ENCODE measurements at regions not wholly inside any gene's neighbourhood (a gene's known extent, or its start where the extent isn't known, plus 50 kb on each side); places are given as distances from the start of the nearest gene placed in this dataset.
"Not testable (repeated sequence)": the region's sequence is repeated elsewhere in the genome, so short reads cannot be mapped to it uniquely, and the experiment has no call there.

- Histone ChIP-seq H3K27ac (ENCODE audit: low read depth, low read length) (no peak overlapping the region), H3K4me1 (ENCODE audit: control insufficient read depth in 3 of 3, insufficient read depth in 3 of 3, low read length in 3 of 3) (no peaks in the 10 kb centered on the region), H3K9ac (ENCODE audit: low read depth in 1 of 3, low read length in 3 of 3) (no peak overlapping the region), H3K9me3 (ENCODE audit: control insufficient read depth in 3 of 3, low read length in 3 of 3) (no peaks in the 10 kb centered on the region), H3K27me3 (ENCODE audit: control insufficient read depth in 3 of 3, insufficient read depth in 3 of 3, low read length in 3 of 3) (no peaks in the 10 kb centered on the region), H3K4me3 (ENCODE audit: low read length in 3 of 3) (no peak overlapping the region), H3K36me3 (ENCODE audit: control insufficient read depth in 3 of 3, insufficient read depth in 3 of 3, low read length in 3 of 3) (no peaks in the 10 kb centered on the region)
These were observed 210.7 kb downstream of the RASSF9 start for GRCh38 chr12:85625467-85625866.

GRCh38 chr12:85626001-85626783 lies 210.0 kb downstream of the RASSF9 start:
- no peak overlapping the region for H3K27ac ChIP-seq (ENCODE audit: low read depth, low read length)
- H3K27me3 ChIP-seq (ENCODE audit: control insufficient read depth in 3 of 3, insufficient read depth in 3 of 3, low read length in 3 of 3) = no peaks in the 10 kb centered on the region
- H3K9ac ChIP-seq (ENCODE audit: low read depth in 1 of 3, low read length in 3 of 3) = no peak overlapping the region
- no peaks in the 10 kb centered on the region for H3K36me3 ChIP-seq (ENCODE audit: control insufficient read depth in 3 of 3, insufficient read depth in 3 of 3, low read length in 3 of 3)
- no peaks in the 10 kb centered on the region for H3K9me3 ChIP-seq (ENCODE audit: control insufficient read depth in 3 of 3, low read length in 3 of 3)
- no peaks in the 10 kb centered on the region for H3K4me1 ChIP-seq (ENCODE audit: control insufficient read depth in 3 of 3, insufficient read depth in 3 of 3, low read length in 3 of 3)
- no peak overlapping the region for H3K4me3 ChIP-seq (ENCODE audit: low read length in 3 of 3)

GRCh38 chr12:85626784-85627171 lies 209.4 kb downstream of the RASSF9 start:
- Histone ChIP-seq H3K4me3 (ENCODE audit: low read length in 3 of 3) (no peak overlapping the region), H3K27me3 (ENCODE audit: control insufficient read depth in 3 of 3, insufficient read depth in 3 of 3, low read length in 3 of 3) (no peaks in the 10 kb centered on the region), H3K9ac (ENCODE audit: low read depth in 1 of 3, low read length in 3 of 3) (no peak overlapping the region), H3K36me3 (ENCODE audit: control insufficient read depth in 3 of 3, insufficient read depth in 3 of 3, low read length in 3 of 3) (no peaks in the 10 kb centered on the region), H3K27ac (ENCODE audit: low read depth, low read length) (no peak overlapping the region), H3K9me3 (ENCODE audit: control insufficient read depth in 3 of 3, low read length in 3 of 3) (no peaks in the 10 kb centered on the region), H3K4me1 (ENCODE audit: control insufficient read depth in 3 of 3, insufficient read depth in 3 of 3, low read length in 3 of 3) (no peaks in the 10 kb centered on the region)

GRCh38 chr12:85627584-85627983 lies 208.6 kb downstream of the RASSF9 start:
- no peak overlapping the region for H3K9ac ChIP-seq (ENCODE audit: low read depth in 1 of 3, low read length in 3 of 3)
- H3K4me1 ChIP-seq (ENCODE audit: control insufficient read depth in 3 of 3, insufficient read depth in 3 of 3, low read length in 3 of 3) = no peaks in the 10 kb centered on the region

GRCh38 chr12:85628562-85628961 lies 207.6 kb downstream of the RASSF9 start:
- not testable (repeated sequence) for H3K4me1 ChIP-seq (ENCODE audit: control insufficient read depth in 3 of 3, insufficient read depth in 3 of 3, low read length in 3 of 3); H3K27ac ChIP-seq (ENCODE audit: low read depth, low read length); H3K4me3 ChIP-seq (ENCODE audit: low read length in 3 of 3); H3K27me3 ChIP-seq (ENCODE audit: control insufficient read depth in 3 of 3, insufficient read depth in 3 of 3, low read length in 3 of 3); H3K36me3 ChIP-seq (ENCODE audit: control insufficient read depth in 3 of 3, insufficient read depth in 3 of 3, low read length in 3 of 3); H3K9me3 ChIP-seq (ENCODE audit: control insufficient read depth in 3 of 3, low read length in 3 of 3); H3K9ac ChIP-seq (ENCODE audit: low read depth in 1 of 3, low read length in 3 of 3)

More at GRCh38 chr12:85627584-85627983, 208.6 kb downstream of the RASSF9 start:
- H3K27ac ChIP-seq (ENCODE audit: low read depth, low read length) = no peak overlapping the region
- no peaks in the 10 kb centered on the region for H3K27me3 ChIP-seq (ENCODE audit: control insufficient read depth in 3 of 3, insufficient read depth in 3 of 3, low read length in 3 of 3)
- H3K36me3 ChIP-seq (ENCODE audit: control insufficient read depth in 3 of 3, insufficient read depth in 3 of 3, low read length in 3 of 3) = no peaks in the 10 kb centered on the region
- H3K9me3 ChIP-seq (ENCODE audit: control insufficient read depth in 3 of 3, low read length in 3 of 3) = no peaks in the 10 kb centered on the region
- no peak overlapping the region for H3K4me3 ChIP-seq (ENCODE audit: low read length in 3 of 3)

GRCh38 chr12:85630851-85631250 lies 205.4 kb downstream of the RASSF9 start:
- Histone ChIP-seq H3K4me3 (ENCODE audit: low read length in 3 of 3) (no peak overlapping the region), H3K4me1 (ENCODE audit: control insufficient read depth in 3 of 3, insufficient read depth in 3 of 3, low read length in 3 of 3) (no peaks in the 10 kb centered on the region), H3K9me3 (ENCODE audit: control insufficient read depth in 3 of 3, low read length in 3 of 3) (no peaks in the 10 kb centered on the region), H3K27ac (ENCODE audit: low read depth, low read length) (no peak overlapping the region), H3K27me3 (ENCODE audit: control insufficient read depth in 3 of 3, insufficient read depth in 3 of 3, low read length in 3 of 3) (no peaks in the 10 kb centered on the region), H3K36me3 (ENCODE audit: control insufficient read depth in 3 of 3, insufficient read depth in 3 of 3, low read length in 3 of 3) (no peaks in the 10 kb centered on the region), H3K9ac (ENCODE audit: low read depth in 1 of 3, low read length in 3 of 3) (no peak overlapping the region)

GRCh38 chr12:85632390-85632789 lies 203.8 kb downstream of the RASSF9 start:
- no peaks in the 10 kb centered on the region for H3K27me3 ChIP-seq (ENCODE audit: control insufficient read depth in 3 of 3, insufficient read depth in 3 of 3, low read length in 3 of 3)
- no peaks in the 10 kb centered on the region for H3K36me3 ChIP-seq (ENCODE audit: control insufficient read depth in 3 of 3, insufficient read depth in 3 of 3, low read length in 3 of 3)
- H3K9me3 ChIP-seq (ENCODE audit: control insufficient read depth in 3 of 3, low read length in 3 of 3) = no peaks in the 10 kb centered on the region
- no peak overlapping the region for H3K9ac ChIP-seq (ENCODE audit: low read depth in 1 of 3, low read length in 3 of 3)
- no peaks in the 10 kb centered on the region for H3K4me1 ChIP-seq (ENCODE audit: control insufficient read depth in 3 of 3, insufficient read depth in 3 of 3, low read length in 3 of 3)
- no peak overlapping the region for H3K4me3 ChIP-seq (ENCODE audit: low read length in 3 of 3)
- no peak overlapping the region for H3K27ac ChIP-seq (ENCODE audit: low read depth, low read length)

- Histone ChIP-seq H3K36me3 (ENCODE audit: control insufficient read depth in 3 of 3, insufficient read depth in 3 of 3, low read length in 3 of 3) (no peaks in the 10 kb centered on the region), H3K4me1 (ENCODE audit: control insufficient read depth in 3 of 3, insufficient read depth in 3 of 3, low read length in 3 of 3) (no peaks in the 10 kb centered on the region), H3K9ac (ENCODE audit: low read depth in 1 of 3, low read length in 3 of 3) (no peak overlapping the region), H3K9me3 (ENCODE audit: control insufficient read depth in 3 of 3, low read length in 3 of 3) (no peaks in the 10 kb centered on the region), H3K27me3 (ENCODE audit: control insufficient read depth in 3 of 3, insufficient read depth in 3 of 3, low read length in 3 of 3) (no peaks in the 10 kb centered on the region), H3K4me3 (ENCODE audit: low read length in 3 of 3) (no peak overlapping the region), H3K27ac (ENCODE audit: low read depth, low read length) (no peak overlapping the region)
These were observed 202.7 kb downstream of the RASSF9 start for GRCh38 chr12:85633491-85633890.

GRCh38 chr12:85639834-85640233 lies 196.4 kb downstream of the RASSF9 start:
- Histone ChIP-seq H3K9ac (ENCODE audit: low read depth in 1 of 3, low read length in 3 of 3) (no peak overlapping the region), H3K4me3 (ENCODE audit: low read length in 3 of 3) (no peak overlapping the region), H3K27me3 (ENCODE audit: control insufficient read depth in 3 of 3, insufficient read depth in 3 of 3, low read length in 3 of 3) (no peaks in the 10 kb centered on the region), H3K4me1 (ENCODE audit: control insufficient read depth in 3 of 3, insufficient read depth in 3 of 3, low read length in 3 of 3) (no peaks in the 10 kb centered on the region), H3K27ac (ENCODE audit: low read depth, low read length) (no peak overlapping the region), H3K36me3 (ENCODE audit: control insufficient read depth in 3 of 3, insufficient read depth in 3 of 3, low read length in 3 of 3) (no peaks in the 10 kb centered on the region), H3K9me3 (ENCODE audit: control insufficient read depth in 3 of 3, low read length in 3 of 3) (no peaks in the 10 kb centered on the region)

GRCh38 chr12:85641796-85642195 lies 194.4 kb downstream of the RASSF9 start:
- Histone ChIP-seq H3K4me1 (ENCODE audit: control insufficient read depth in 3 of 3, insufficient read depth in 3 of 3, low read length in 3 of 3) (no peaks in the 10 kb centered on the region), H3K4me3 (ENCODE audit: low read length in 3 of 3) (no peak overlapping the region), H3K9me3 (ENCODE audit: control insufficient read depth in 3 of 3, low read length in 3 of 3) (no peaks in the 10 kb centered on the region), H3K27ac (ENCODE audit: low read depth, low read length) (no peak overlapping the region), H3K36me3 (ENCODE audit: control insufficient read depth in 3 of 3, insufficient read depth in 3 of 3, low read length in 3 of 3) (no peaks in the 10 kb centered on the region), H3K27me3 (ENCODE audit: control insufficient read depth in 3 of 3, insufficient read depth in 3 of 3, low read length in 3 of 3) (no peaks in the 10 kb centered on the region), H3K9ac (ENCODE audit: low read depth in 1 of 3, low read length in 3 of 3) (no peak overlapping the region)

Measured in skeletal muscle tissue (tissue), 3 donors.